Activated CD8-positive, alpha-beta memory T cell treated with anti-CD3 and anti-CD28 coated beads, Interleukin-2, amount 50 U/mL, for 24 hours (primary cell): ENCODE measurements at regions not wholly inside any gene's neighbourhood (a gene's known extent, or its start where the extent isn't known, plus 50 kb on each side); places are given as distances from the start of the nearest gene placed in this dataset.
A peak's percentile ranks its signal among the peaks of the same experiment; 100 is the strongest.
"Not testable (repeated sequence)": the region's sequence is repeated elsewhere in the genome, so short reads cannot be mapped to it uniquely, and the experiment has no call there.

Source experiments
- DNase-seq: peaks from one replicate; pipeline ENCODE4 v3.0.0-alpha.2; 2020; ENCODE audit errors: extremely low read depth

- DNase-seq, result no peak
Measured at GRCh38 chr6:165008971-165009370, 300.4 kb downstream of the C6orf118 start.

GRCh38 chr6:165002866-165003265, 306.5 kb downstream of the C6orf118 start:
- no peak for DNase-seq

- no peak for DNase-seq
Measured at GRCh38 chr6:165002358-165002757, 307.0 kb downstream of the C6orf118 start.

DNA sequence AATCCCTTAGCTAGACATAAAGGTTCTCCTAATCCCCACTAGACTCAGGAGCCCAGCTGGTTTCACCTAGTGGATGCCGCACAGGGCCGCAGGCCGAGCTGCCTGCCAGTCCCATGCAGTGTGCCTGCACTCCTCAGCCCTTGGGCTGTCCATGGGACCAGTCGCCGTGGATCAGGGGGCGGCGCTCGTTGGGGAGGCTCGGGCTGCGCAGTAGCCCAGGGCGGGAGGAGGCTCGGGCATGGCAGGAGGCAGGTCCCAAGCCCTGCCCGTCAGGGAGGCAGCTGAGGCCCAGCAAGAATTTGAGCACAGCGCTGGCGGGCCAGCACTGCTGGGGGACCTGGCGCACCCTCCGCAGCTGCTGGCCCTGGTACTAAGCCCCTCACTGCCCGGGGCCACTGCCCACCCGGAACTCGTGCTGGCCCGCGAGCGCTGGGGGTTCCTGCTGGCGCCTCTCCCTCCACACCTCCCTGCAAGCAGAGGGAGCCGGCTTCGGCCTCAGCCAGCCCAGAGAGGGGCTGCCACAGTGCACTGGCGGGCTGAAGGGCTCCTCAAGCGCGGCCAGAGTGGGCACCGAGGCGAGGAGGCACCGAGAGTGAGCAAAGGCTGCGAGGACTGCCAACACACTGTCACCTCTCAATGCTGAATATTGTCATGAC, 307.8 kb downstream of the C6orf118 start:
- DNase-seq, result no peak

GRCh38 chr6:164998297-164998696, 311.1 kb downstream of the C6orf118 start:
- DNase-seq, result no peak

- no peak for DNase-seq
Measured at GRCh38 chr6:164996838-164997237, 312.6 kb downstream of the C6orf118 start.

DNA sequence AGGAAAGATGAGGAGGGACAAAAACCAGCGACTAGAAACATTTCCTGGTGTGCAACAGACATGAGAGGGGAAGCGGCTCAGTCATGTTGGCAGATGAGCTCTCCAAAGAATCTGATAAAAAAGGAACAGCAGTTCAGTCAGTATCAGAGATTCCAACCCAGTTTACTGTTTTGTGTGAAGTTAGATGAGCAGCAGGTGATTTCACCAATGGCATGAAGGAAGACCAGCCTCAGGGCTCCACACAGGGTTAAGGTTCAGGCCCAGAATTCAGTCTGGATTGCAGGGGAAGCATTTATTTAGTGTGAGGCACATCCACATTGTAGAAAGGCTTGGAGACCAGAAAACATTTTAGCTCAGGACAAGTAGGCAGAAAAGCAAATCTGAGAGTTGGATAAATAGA, 317.8 kb downstream of the C6orf118 start:
- DNase-seq, result no peak

- DNase-seq, result no peak
Measured at GRCh38 chr6:164990901-164991300, 318.5 kb downstream of the C6orf118 start.

- DNase-seq, result no peak
Measured at GRCh38 chr6:164982389-164982788, 327.0 kb downstream of the C6orf118 start.

DNA sequence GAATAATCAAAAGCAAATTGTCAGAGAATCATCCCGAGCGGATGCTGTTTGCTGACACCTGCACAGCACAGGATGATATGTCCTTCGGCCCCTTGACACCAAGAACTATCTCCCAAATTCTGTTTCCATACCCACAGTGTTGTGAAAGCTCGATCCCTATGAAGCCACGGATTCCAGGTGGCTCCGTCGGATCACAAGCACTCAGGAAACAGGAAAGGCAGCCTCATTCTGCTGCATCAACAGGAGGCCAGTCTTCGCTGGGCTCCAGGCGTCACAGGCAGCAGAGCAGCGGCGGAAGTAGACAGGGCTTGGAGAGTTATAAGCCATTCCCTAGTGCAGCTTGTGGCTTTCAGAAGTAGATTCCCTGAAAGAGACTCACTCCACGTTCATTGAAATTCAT, 342.3 kb downstream of the C6orf118 start:
- DNase-seq, result no peak

- DNase-seq, result no peak
Measured at GRCh38 chr6:164962805-164963204, 346.6 kb downstream of the C6orf118 start.

DNA sequence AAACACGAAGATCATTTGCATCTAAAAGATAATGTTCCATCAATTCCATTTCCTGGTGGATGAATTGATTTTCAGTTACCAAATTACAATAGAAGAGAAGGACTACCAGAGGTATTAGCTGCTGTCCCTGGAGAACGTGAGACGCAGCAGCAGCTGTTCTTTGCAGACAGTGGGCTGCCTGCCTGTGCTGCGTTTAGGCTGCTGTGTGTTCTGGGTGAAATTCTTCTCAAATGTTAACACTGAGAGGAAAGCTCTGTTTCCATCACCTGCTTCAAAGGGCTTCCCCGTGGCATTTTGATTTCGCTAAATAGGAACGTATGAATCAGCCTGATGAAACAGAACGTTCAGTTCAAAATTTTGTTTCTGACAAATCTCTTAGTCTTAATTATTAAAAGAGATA, 362.2 kb downstream of the C6orf118 start:
- no peak for DNase-seq

DNA sequence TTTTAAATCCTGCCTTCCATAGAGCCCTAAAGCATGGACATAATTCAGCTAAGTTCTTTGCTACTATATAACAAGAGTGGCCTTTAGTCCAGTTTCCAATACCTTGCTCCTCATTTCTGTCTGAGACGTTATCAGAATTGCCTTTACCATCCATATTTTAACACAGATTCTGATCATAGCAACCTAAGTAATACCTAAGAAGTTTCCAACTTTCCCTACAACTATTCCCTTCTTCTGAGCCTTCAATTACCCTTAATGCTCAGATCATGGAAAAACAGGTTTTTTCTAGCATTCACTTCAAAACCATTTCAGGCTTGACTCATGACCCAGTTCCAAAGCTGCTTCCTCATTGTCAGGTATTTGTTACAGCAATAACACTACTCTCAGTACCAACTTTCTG, 367.1 kb downstream of the C6orf118 start:
- no peak for DNase-seq

DNA sequence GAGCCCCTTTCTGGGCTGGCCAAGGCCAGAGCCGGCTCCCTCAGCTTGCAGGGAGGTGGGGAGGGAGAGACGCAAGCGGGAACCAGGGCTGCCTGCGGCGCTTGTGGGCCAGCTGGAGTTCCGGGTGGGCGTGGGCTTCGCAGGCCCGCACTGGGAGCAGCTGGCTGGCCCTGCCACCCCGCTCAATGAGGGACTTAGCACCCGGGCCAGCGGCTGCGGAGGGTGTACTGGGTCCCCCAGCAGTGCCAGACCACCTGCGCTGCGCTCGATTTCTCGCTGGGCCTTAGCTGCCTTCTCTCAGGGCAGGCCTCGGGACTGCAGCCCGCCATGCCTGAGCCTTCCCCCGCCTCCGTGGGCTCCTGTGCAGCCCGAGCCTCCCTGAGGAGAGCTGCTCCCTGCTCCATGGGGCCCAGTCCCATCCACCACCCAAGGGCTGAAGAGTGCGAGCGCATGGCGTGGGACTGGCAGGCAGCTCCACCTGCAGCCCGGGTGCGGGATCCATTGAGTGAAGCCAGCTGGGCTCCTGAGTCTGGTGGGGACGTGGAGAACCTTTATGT, 376.1 kb downstream of the C6orf118 start:
- not testable (repeated sequence) for DNase-seq

DNA sequence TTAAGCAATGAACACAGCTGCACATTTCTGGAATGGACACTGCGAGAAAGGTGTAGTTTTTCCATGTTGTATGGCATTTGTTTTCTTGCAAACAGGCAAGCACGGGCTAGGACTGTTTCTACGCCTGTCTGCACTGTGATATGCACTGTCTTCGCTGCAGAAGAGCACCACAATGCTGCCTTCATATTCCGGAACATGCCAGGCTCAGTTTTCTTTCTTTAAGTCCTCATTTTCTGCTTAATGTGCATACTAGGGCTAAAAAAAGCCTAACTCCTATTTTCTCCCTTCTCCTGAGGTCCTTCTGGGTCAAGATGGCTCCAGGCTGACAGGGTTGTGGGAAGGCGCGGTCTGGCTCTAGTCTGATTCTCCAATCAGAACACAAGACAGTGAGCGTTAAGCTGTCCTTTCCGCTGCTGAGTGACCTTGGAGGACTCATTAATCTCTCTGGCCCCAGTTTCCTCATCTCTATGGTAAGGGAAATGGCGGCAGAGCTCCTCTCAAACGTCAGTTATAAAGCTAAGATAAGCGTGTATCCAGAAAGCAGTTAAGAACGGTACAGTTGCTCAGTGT, 379.9 kb downstream of the C6orf118 start:
- DNase-seq, result no peak

DNA sequence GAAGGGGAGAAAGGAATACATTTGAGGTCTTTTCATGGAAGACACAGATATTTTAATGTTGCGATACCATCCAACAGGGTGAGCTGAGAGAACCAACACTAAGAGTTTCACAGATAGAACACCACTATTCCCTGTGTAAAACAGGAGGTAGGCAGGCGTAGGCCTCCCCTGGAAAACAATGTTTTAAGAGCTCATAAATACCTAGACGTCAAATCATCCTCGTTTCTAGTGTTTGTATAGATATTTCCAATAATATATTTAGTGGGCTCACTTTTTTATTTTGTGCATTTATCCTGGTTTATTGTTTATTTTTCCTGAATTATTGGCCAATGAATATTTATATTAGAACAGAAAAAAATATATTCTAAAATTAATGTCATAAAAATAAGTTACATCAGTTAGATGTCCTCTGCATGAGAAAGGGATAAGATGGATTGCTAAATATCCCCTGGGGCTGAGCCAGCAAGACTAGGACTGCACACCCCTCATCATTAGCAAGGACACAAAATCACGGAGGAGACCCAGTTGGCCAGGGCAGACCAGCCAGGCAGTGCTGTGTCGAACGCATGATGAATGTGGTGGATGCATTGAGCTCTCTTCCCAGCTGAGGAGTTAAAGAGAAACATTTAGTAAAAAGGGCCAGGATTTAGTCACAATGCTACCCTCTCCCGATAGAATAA, 380.5 kb downstream of the C6orf118 start:
- DNase-seq, result no peak

GRCh38 chr6:164928057-164928727, 381.2 kb downstream of the C6orf118 start:
- DNase-seq, result no peak

DNA sequence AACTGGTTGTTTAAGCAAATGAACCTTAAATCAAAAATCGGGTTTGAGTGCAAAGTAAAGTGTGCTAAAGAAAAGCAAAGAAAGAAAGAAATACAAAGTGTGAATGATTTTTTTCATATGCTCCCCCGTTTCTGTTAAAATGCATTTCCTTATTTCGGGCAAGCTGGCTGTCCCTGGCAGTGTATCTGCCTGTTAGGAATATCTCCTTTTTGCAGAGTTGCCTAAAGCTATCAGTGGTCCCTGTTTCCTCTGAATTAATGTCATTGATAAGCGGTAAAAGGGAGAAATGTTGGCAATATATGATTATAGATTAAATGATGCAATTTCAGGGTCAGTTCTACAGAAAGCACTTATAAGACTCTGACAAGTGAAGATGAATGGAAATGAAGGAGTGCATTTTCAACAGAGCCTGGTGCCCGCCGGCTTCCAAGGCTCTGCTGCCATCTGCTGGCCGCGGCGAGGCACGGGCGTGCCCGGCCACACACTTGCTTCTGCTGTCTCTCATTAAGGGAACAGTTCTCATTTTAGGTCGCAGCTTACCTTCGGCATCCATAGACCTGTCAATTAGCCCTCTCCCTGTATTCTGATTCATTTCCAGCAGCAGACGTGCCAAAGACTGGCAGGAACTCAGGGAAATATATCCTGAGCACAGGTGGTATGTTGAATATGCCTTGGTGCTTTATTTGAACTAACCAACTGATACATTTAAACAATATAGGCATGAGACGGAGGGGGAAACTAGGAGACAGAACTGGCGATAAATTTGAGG, 381.9 kb downstream of the C6orf118 start:
- peak; percentile 4 for DNase-seq

- no peak for DNase-seq
Measured at GRCh38 chr6:164926686-164927085, 382.7 kb downstream of the C6orf118 start.

- DNase-seq, result no peak
Measured at GRCh38 chr6:164925681-164926530, 383.5 kb downstream of the C6orf118 start.

DNA sequence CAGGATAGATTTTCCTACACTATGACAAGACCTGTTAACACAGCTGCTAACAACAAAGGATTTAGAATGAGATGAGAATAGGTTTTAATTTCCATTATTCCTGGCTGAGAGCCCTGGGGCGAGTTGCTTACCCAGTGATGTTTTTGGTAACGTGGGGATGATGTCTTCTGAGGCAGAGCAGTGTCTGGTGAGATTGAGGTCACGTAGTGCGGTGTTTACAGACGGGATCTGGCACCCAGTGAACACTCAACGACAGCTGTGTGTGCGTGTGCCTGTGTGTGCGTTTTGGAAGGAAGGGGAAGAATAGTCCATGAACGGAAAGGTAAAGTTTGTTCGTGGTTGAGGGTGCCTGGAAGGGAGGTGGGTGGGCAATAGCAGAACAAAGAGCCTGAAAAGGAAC, 384.7 kb downstream of the C6orf118 start:
- no peak for DNase-seq
